Mesendoderm (in vitro differentiated cells): ENCODE measurements at regions not wholly inside any gene's neighbourhood (a gene's known extent, or its start where the extent isn't known, plus 50 kb on each side); places are given as distances from the start of the nearest gene placed in this dataset.

Experiments used
- DNase-seq: peaks from one replicate; pipeline ENCODE4 v3.0.0; 2013
- H2AK5ac ChIP-seq: 2 replicates; pipeline ENCODE4 v1.6.1; 2013; ENCODE audit warnings: low read length, inconsistent platforms
- H2BK120ac ChIP-seq: 2 replicates; pipeline ENCODE4 v1.6.1; 2013; ENCODE audit warnings: low read depth, mild to moderate bottlenecking, low read length, moderate library complexity, mixed read lengths
- H2BK15ac ChIP-seq: replicated peaks from 2 replicates; pipeline ENCODE4 v1.6.1; 2013; ENCODE audit warnings: low read depth, mild to moderate bottlenecking, moderate library complexity
- H2BK5ac ChIP-seq: 2 replicates; pipeline ENCODE4 v1.6.1; 2013; ENCODE audit warnings: low read length, inconsistent platforms
- H3K18ac ChIP-seq: 2 replicates; pipeline ENCODE4 v1.6.1; 2013; ENCODE audit warnings: mild to moderate bottlenecking, low read length, mixed read lengths
- H3K23ac ChIP-seq: one replicate; pipeline ENCODE4 v1.6.1; 2013; ENCODE audit warnings: low read length
- H3K27ac ChIP-seq: 2 replicates; pipeline ENCODE4 v1.5.1; 2013; ENCODE audit warnings: low read depth, mild to moderate bottlenecking, inconsistent platforms, low read length, moderate library complexity
- H3K27me3 ChIP-seq: 2 replicates; pipeline ENCODE4 v1.6.1; 2013; ENCODE audit warnings: low read length, control low read depth, mild to moderate bottlenecking, inconsistent platforms; ENCODE audit not compliant: insufficient read depth, poor library complexity
- H3K36me3 ChIP-seq: 2 replicates; pipeline ENCODE4 v1.6.1; 2013; ENCODE audit warnings: low read length, inconsistent platforms; ENCODE audit not compliant: control insufficient read depth, insufficient read depth
- H3K4ac ChIP-seq: one replicate; pipeline ENCODE4 v1.6.1; 2013; ENCODE audit warnings: low read depth, mild to moderate bottlenecking, low read length, moderate library complexity
- H3K4me1 ChIP-seq: 2 replicates; pipeline ENCODE4 v1.6.1; 2013; ENCODE audit warnings: low read depth, low read length, inconsistent platforms; ENCODE audit not compliant: control insufficient read depth
- H3K4me2 ChIP-seq: 2 replicates; pipeline ENCODE4 v1.6.1; 2013; ENCODE audit warnings: low read length
- H3K4me3 ChIP-seq: 2 replicates; pipeline ENCODE4 v1.5.1; 2013; ENCODE audit warnings: mild to moderate bottlenecking, low read length
- H3K56ac ChIP-seq: one replicate; pipeline ENCODE4 v1.6.1; 2013; ENCODE audit warnings: low read length
- H3K79me1 ChIP-seq: 2 replicates; pipeline ENCODE4 v1.6.1; 2013; ENCODE audit warnings: low read length, inconsistent platforms
- H3K79me2 ChIP-seq: 2 replicates; pipeline ENCODE4 v1.6.1; 2013; ENCODE audit warnings: mild to moderate bottlenecking, low read length; ENCODE audit not compliant: control insufficient read depth, insufficient read depth
- H3K9ac ChIP-seq: 2 replicates; pipeline ENCODE4 v1.6.1; 2013; ENCODE audit warnings: low read length, inconsistent platforms
- H4K5ac ChIP-seq: one replicate; pipeline ENCODE4 v1.6.1; 2013; ENCODE audit warnings: low read length
- H4K8ac ChIP-seq: one replicate; pipeline ENCODE4 v1.6.1; 2013; ENCODE audit warnings: low read depth, mild to moderate bottlenecking, control low read depth, low read length, moderate library complexity
- WGBS: extraction: QIAGEN DNeasy Blood & Tissue Kit; methylation state at CpG from one replicate; pipeline ENCODE4 v1.1.7; 2013; ENCODE audit warnings: low lambda C conversion rate, missing lambda C conversion rate; ENCODE audit not compliant: insufficient coverage; ENCODE audit errors: extremely low coverage; 5-methylcytosine and 5-hydroxymethylcytosine counted together

DNA sequence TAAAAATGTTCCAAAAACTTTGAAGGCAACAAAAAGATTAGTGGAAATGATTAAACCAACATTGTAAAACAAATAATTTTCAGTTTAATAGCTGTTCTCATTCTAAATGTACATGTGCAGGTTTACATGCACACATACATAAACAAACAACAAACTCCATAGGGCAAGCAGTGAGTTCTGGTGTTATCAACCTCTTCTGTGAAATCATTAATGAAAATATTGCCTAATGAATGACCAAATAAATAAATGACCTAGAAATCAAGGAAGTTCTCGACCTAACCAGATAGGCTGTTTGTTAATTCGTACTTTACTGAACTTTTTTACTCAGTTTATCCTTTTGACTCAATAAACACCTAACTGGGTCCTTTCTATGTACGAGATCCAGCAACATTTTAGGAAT, 165.5 kb upstream of the RORB start:
- no peak overlapping the region for H3K23ac ChIP-seq
- H4K5ac ChIP-seq = no peak overlapping the region
- no peak for DNase-seq
- no peak overlapping the region for H3K27ac ChIP-seq
- H3K18ac ChIP-seq = no peak overlapping the region
- H3K56ac ChIP-seq = no peak overlapping the region
- no peak overlapping the region for H3K4me2 ChIP-seq
- no peak overlapping the region for H4K8ac ChIP-seq
- no peak overlapping the region for H3K4ac ChIP-seq
- no peaks in the 10 kb centered on the region for H3K4me1 ChIP-seq
- no peaks in the 10 kb centered on the region for H3K36me3 ChIP-seq
- H3K79me1 ChIP-seq = no peaks in the 10 kb centered on the region
- no peaks in the 10 kb centered on the region for H3K79me2 ChIP-seq
- H3K27me3 ChIP-seq = no peaks in the 10 kb centered on the region
- no peak overlapping the region for H3K9ac ChIP-seq
- no peak overlapping the region for H2BK5ac ChIP-seq
- H2BK120ac ChIP-seq = no peak overlapping the region
- no peak overlapping the region for H2BK15ac ChIP-seq
- H3K4me3 ChIP-seq = no peak overlapping the region
- WGBS = no CpG with 5 or more reads among the region's 3 CpGs
- no peak overlapping the region for H2AK5ac ChIP-seq

DNA sequence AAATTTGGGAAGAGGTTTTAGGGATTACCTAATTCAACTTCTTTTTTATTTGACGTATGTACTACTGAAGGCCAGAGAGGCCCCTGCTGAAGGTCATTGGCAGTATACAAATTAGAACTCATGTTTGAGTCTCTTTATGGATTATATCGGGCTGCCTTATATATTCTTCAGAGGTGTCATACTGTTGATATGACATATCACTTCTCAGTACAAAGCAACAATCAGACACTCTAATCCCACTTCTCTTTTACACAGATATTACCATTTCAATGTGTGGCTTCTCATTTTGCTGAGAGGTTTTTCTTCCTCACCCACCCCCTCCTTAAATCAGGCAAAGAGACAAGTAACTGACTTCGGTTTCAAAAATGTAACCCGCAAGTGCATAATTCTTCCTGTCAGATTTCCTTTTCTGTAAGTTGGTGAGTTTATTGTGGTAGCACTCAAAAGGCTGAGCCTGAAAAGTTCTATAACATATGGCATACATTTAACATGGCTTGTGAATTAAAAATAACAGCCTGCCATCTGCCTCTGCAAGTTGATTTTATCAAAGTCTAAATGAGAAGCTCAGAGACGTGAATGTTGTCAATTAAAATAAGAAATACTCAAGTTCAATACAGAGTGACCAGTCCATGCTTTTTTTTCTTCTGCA, 163.6 kb upstream of the RORB start:
- Histone ChIP-seq H3K4me2 (no peak overlapping the region), H3K27ac (no peak overlapping the region)
- DNase-seq = no peak

GRCh38 chr9:74334271-74334670, 162.9 kb upstream of the RORB start:
- H3K9ac ChIP-seq = no peak overlapping the region
- no peaks in the 10 kb centered on the region for H3K79me2 ChIP-seq
- no CpG with 5 or more reads among the region's 2 CpGs for WGBS
- no peak overlapping the region for H3K23ac ChIP-seq
- no peak overlapping the region for H3K18ac ChIP-seq
- H2BK5ac ChIP-seq = no peak overlapping the region
- no peaks in the 10 kb centered on the region for H3K79me1 ChIP-seq
- H3K4me2 ChIP-seq = no peak overlapping the region
- no peak overlapping the region for H2BK15ac ChIP-seq
- H4K5ac ChIP-seq = no peak overlapping the region
- H3K56ac ChIP-seq = no peak overlapping the region
- no peak overlapping the region for H2AK5ac ChIP-seq
- H3K4ac ChIP-seq = no peak overlapping the region
- H3K4me1 ChIP-seq = no peaks in the 10 kb centered on the region
- H2BK120ac ChIP-seq = no peak overlapping the region
- no peaks in the 10 kb centered on the region for H3K27me3 ChIP-seq
- no peak for DNase-seq
- H3K27ac ChIP-seq = no peak overlapping the region
- H4K8ac ChIP-seq = no peak overlapping the region
- H3K36me3 ChIP-seq = no peaks in the 10 kb centered on the region
- no peak overlapping the region for H3K4me3 ChIP-seq

More for the DNA sequence above, 163.6 kb upstream of the RORB start:
- Histone ChIP-seq H3K18ac (no peak overlapping the region), H2BK120ac (no peak overlapping the region), H2BK5ac (no peak overlapping the region), H3K4me1 (no peaks in the 10 kb centered on the region), H3K79me2 (no peaks in the 10 kb centered on the region), H3K4ac (no peak overlapping the region), H3K56ac (no peak overlapping the region), H2BK15ac (no peak overlapping the region), H3K9ac (no peak overlapping the region), H3K27me3 (no peaks in the 10 kb centered on the region), H3K23ac (no peak overlapping the region), H3K4me3 (no peak overlapping the region), H3K36me3 (no peaks in the 10 kb centered on the region), H3K79me1 (no peaks in the 10 kb centered on the region), H2AK5ac (no peak overlapping the region), H4K5ac (no peak overlapping the region), H4K8ac (no peak overlapping the region)
- WGBS = no CpG with 5 or more reads among the region's 5 CpGs

DNA sequence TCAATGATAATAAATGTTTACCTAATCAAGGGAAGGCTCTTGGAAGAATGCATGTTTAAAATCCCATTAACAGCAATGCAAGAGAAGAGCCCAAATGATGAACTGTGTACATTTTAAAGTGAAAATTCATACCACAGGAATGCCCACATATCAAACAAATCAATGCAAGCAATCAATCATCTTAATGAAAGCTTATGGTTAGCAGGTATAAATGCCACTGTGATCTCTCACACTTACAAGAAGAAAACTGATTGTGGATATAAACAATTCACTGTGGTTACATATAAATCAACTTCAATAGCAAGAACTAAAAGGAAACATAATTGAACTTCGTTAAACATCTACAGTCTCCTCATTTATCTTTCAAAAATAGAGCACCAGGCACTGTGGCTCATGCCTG, 161.0 kb upstream of the RORB start:
- Histone ChIP-seq H2BK5ac (no peak overlapping the region), H3K56ac (no peak overlapping the region), H3K4me3 (no peak overlapping the region), H3K4me2 (no peak overlapping the region), H3K23ac (no peak overlapping the region), H3K36me3 (no peaks in the 10 kb centered on the region), H2BK120ac (no peak overlapping the region), H3K79me2 (no peaks in the 10 kb centered on the region), H3K79me1 (no peaks in the 10 kb centered on the region), H3K27me3 (no peaks in the 10 kb centered on the region), H2AK5ac (no peak overlapping the region), H3K4ac (no peak overlapping the region), H3K9ac (no peak overlapping the region), H4K8ac (no peak overlapping the region), H4K5ac (no peak overlapping the region), H3K27ac (no peak overlapping the region), H2BK15ac (no peak overlapping the region), H3K4me1 (no peaks in the 10 kb centered on the region), H3K18ac (no peak overlapping the region)
- WGBS = no CpG with 5 or more reads among the region's 1 CpG
- no peak for DNase-seq

GRCh38 chr9:74348777-74349176, 148.4 kb upstream of the RORB start:
- no peak overlapping the region for H2BK15ac ChIP-seq
- H3K23ac ChIP-seq = no peak overlapping the region
- DNase-seq = no peak
- H3K18ac ChIP-seq = no peak overlapping the region
- H3K79me1 ChIP-seq = no peaks in the 10 kb centered on the region
- no peak overlapping the region for H2AK5ac ChIP-seq
- no peaks in the 10 kb centered on the region for H3K36me3 ChIP-seq
- H2BK120ac ChIP-seq = no peak overlapping the region
- H3K56ac ChIP-seq = no peak overlapping the region
- no peak overlapping the region for H4K5ac ChIP-seq
- H3K9ac ChIP-seq = no peak overlapping the region
- H2BK5ac ChIP-seq = no peak overlapping the region
- H3K4me2 ChIP-seq = no peak overlapping the region
- H3K4me1 ChIP-seq = no peaks in the 10 kb centered on the region
- H3K27me3 ChIP-seq = no peaks in the 10 kb centered on the region
- H3K79me2 ChIP-seq = no peaks in the 10 kb centered on the region
- no CpG with 5 or more reads among the region's 3 CpGs for WGBS
- H3K27ac ChIP-seq = no peak overlapping the region
- H3K4me3 ChIP-seq = no peak overlapping the region
- H3K4ac ChIP-seq = no peak overlapping the region
- H4K8ac ChIP-seq = no peak overlapping the region

DNA sequence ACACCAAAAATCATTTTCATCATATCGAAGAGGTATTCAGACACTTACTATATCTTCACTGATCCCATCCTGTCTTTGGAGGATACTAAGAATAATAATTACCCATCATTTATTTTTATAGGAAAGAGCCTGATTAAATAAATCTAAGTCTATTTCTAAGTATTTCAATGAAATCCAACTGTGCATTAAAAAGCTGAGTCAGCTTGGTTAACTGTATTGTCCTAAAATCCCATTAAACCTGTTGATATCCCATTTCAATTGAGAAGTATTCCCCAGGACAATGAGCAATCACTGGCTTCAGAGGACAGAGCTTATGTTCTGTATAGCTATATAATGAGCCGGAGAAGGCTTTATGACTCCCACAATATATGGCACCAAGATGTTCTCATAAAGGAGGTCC, 142.0 kb upstream of the RORB start:
- no peak overlapping the region for H4K5ac ChIP-seq
- H2BK15ac ChIP-seq = no peak overlapping the region
- H4K8ac ChIP-seq = no peak overlapping the region
- H3K23ac ChIP-seq = no peak overlapping the region
- H3K79me1 ChIP-seq = no peaks in the 10 kb centered on the region
- H3K4ac ChIP-seq = no peak overlapping the region
- no peak overlapping the region for H2AK5ac ChIP-seq
- DNase-seq = no peak
- no peak overlapping the region for H3K18ac ChIP-seq
- WGBS = no CpG with 5 or more reads among the region's 2 CpGs
- no peak overlapping the region for H3K27ac ChIP-seq
- no peaks in the 10 kb centered on the region for H3K36me3 ChIP-seq
- no peaks in the 10 kb centered on the region for H3K27me3 ChIP-seq
- no peak overlapping the region for H3K56ac ChIP-seq
- H3K79me2 ChIP-seq = no peaks in the 10 kb centered on the region
- no peak overlapping the region for H3K9ac ChIP-seq
- H2BK120ac ChIP-seq = no peak overlapping the region
- no peaks in the 10 kb centered on the region for H3K4me1 ChIP-seq
- no peak overlapping the region for H3K4me3 ChIP-seq
- H3K4me2 ChIP-seq = no peak overlapping the region
- no peak overlapping the region for H2BK5ac ChIP-seq
